ENCODE measurements at regions not wholly inside any gene's neighbourhood (a gene's known extent, or its start where the extent isn't known, plus 50 kb on each side); places are given as distances from the start of the nearest gene placed in this dataset.

GRCh38 chr2:57733956-57734355 is 312.6 kb upstream of the VRK2 start:
- H2AFZ ChIP-seq (ENCODE audit: low read depth, low read length, severe bottlenecking), result no peak overlapping the region
- H3K27me3 ChIP-seq (ENCODE audit: low read length), result no peaks in the 10 kb centered on the region
- H3K9ac ChIP-seq (ENCODE audit: low read length), result no peak overlapping the region
- H3K9me3 ChIP-seq (ENCODE audit: insufficient read depth, low read length), result no peaks in the 10 kb centered on the region
- H3K36me3 ChIP-seq (ENCODE audit: low read length), result no peaks in the 10 kb centered on the region
- H3K4me3 ChIP-seq (ENCODE audit: insufficient read depth, low read length, poor library complexity, severe bottlenecking), result no peak overlapping the region
- H3K4me2 ChIP-seq (ENCODE audit: low read depth, low read length, poor library complexity, severe bottlenecking), result no peak overlapping the region
- H4K20me1 ChIP-seq (ENCODE audit: low read depth, low read length), result no peaks in the 10 kb centered on the region
- no peak for TF ChIP-seq EZH2phosphoT487 (conservative IDR thresholded peaks at IDR 0.05; ENCODE audit: low read length)
- no peak for TF ChIP-seq CTCF (IDR thresholded peaks at IDR 0.05; ENCODE audit: insufficient read depth, low read length, poor library complexity, severe bottlenecking)
- H3K9me2 ChIP-seq (replicated peaks; ENCODE audit: insufficient read depth, low read length), result no peaks in the 10 kb centered on the region; the same call in 1 of the 2 replicates
- H3K79me2 ChIP-seq (ENCODE audit: insufficient read depth, low read length), result no peaks in the 10 kb centered on the region
- H3K27ac ChIP-seq (ENCODE audit: low read depth, low read length), result no peak overlapping the region
- no peaks in the 10 kb centered on the region for H3F3A ChIP-seq (ENCODE audit: insufficient read depth)

- H3K9me3 ChIP-seq (ENCODE audit: insufficient read depth, low read length), result no peaks in the 10 kb centered on the region
- TF ChIP-seq CTCF (IDR thresholded peaks at IDR 0.05; ENCODE audit: insufficient read depth, low read length, poor library complexity, severe bottlenecking), result no peak
- no peak for TF ChIP-seq EZH2phosphoT487 (conservative IDR thresholded peaks at IDR 0.05; ENCODE audit: low read length)
- H3K27me3 ChIP-seq (ENCODE audit: low read length), result no peaks in the 10 kb centered on the region
Observed at GRCh38 chr2:57740891-57741290, 305.7 kb upstream of the VRK2 start.

GRCh38 chr2:57753636-57754035 is 293.0 kb upstream of the VRK2 start:
- Histone ChIP-seq H3K9ac (ENCODE audit: low read length) (no peak overlapping the region), H3K9me3 (ENCODE audit: insufficient read depth, low read length) (no peaks in the 10 kb centered on the region), H3K36me3 (ENCODE audit: low read length) (no peaks in the 10 kb centered on the region), H3K27ac (ENCODE audit: low read depth, low read length) (no peak overlapping the region), H3K27me3 (ENCODE audit: low read length) (no peaks in the 10 kb centered on the region), H3F3A (ENCODE audit: insufficient read depth) (no peaks in the 10 kb centered on the region), H3K9me2 (replicated peaks; ENCODE audit: insufficient read depth, low read length) (no peaks in the 10 kb centered on the region), H3K79me2 (ENCODE audit: insufficient read depth, low read length) (no peaks in the 10 kb centered on the region), H4K20me1 (ENCODE audit: low read depth, low read length) (no peaks in the 10 kb centered on the region), H3K4me3 (ENCODE audit: insufficient read depth, low read length, poor library complexity, severe bottlenecking) (no peak overlapping the region), H3K4me2 (ENCODE audit: low read depth, low read length, poor library complexity, severe bottlenecking) (no peak overlapping the region), H2AFZ (ENCODE audit: low read depth, low read length, severe bottlenecking) (no peak overlapping the region)
- TF ChIP-seq CTCF (IDR thresholded peaks at IDR 0.05; ENCODE audit: insufficient read depth, low read length, poor library complexity, severe bottlenecking) (no peak), EZH2phosphoT487 (conservative IDR thresholded peaks at IDR 0.05; ENCODE audit: low read length) (no peak)

More at GRCh38 chr2:57740891-57741290, 305.7 kb upstream of the VRK2 start:
- Histone ChIP-seq H3K79me2 (ENCODE audit: insufficient read depth, low read length) (no peaks in the 10 kb centered on the region), H4K20me1 (ENCODE audit: low read depth, low read length) (no peaks in the 10 kb centered on the region), H2AFZ (ENCODE audit: low read depth, low read length, severe bottlenecking) (no peak overlapping the region), H3K9me2 (replicated peaks; ENCODE audit: insufficient read depth, low read length) (no peaks in the 10 kb centered on the region), H3F3A (ENCODE audit: insufficient read depth) (no peaks in the 10 kb centered on the region), H3K4me2 (ENCODE audit: low read depth, low read length, poor library complexity, severe bottlenecking) (no peak overlapping the region), H3K4me3 (ENCODE audit: insufficient read depth, low read length, poor library complexity, severe bottlenecking) (no peak overlapping the region), H3K9ac (ENCODE audit: low read length) (no peak overlapping the region), H3K36me3 (ENCODE audit: low read length) (no peaks in the 10 kb centered on the region), H3K27ac (ENCODE audit: low read depth, low read length) (no peak overlapping the region)

Data from SU-DHL-6 (cell line).